ENCODE measurements at regions not wholly inside any gene's neighbourhood (a gene's known extent, or its start where the extent isn't known, plus 50 kb on each side); places are given as distances from the start of the nearest gene placed in this dataset.

DNA sequence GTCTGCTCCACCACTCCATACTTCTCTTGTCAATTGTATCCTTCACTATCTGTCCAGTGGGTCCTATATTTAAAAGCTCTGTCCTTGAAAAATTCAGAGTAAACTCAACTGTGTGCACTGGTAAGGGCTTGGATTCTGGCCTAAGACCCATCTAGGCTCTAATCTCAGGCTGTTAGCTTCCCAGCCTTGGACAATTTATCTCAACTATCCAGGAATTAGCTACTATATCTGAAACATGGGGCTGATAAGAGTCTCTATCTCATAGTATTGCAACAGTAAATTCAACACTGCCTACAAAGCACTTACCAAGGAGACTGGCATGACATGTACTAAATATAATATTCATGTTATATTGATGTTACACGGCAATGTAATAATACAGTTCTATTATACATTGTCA is 303.4 kb downstream of the XPNPEP1 start:
- H3K9me3 ChIP-seq (ENCODE audit: insufficient read depth in 2 of 2, low read depth in 1 of 2, low read length in 1 of 2): no peaks in the 10 kb centered on the region
- H3K14ac ChIP-seq (ENCODE audit: insufficient read length): no peak overlapping the region
- no peak overlapping the region for H2AFZ ChIP-seq (ENCODE audit: low read length)
- no peaks in the 10 kb centered on the region for H3K79me1 ChIP-seq (ENCODE audit: low read depth, low read length)
- H3K4me3 ChIP-seq (ENCODE audit: extremely low read depth in 1 of 4, insufficient read depth in 2 of 4, low read depth in 3 of 4, low read length in 4 of 4): no peak overlapping the region
- no peak overlapping the region for H2BK20ac ChIP-seq (ENCODE audit: low read length)
- H4K20me1 ChIP-seq (replicated peaks in 1 of 2; ENCODE audit: control insufficient read depth in 1 of 2, insufficient read depth in 2 of 2, low read length in 2 of 2): no peaks in the 10 kb centered on the region
- no peaks in the 10 kb centered on the region for H3K27me3 ChIP-seq (replicated peaks in 1 of 4; ENCODE audit: control insufficient read depth in 3 of 4, extremely low read depth in 1 of 4, insufficient read depth in 3 of 4, low read length in 3 of 4)
- H3K18ac ChIP-seq (ENCODE audit: extremely low read depth, low read length): no peak overlapping the region
- ChIA-PET CTCF (ENCODE audit: partially characterized antibody) (no interaction called here), POLR2A (ENCODE audit: partially characterized antibody) (no interaction called here)
- H2BK120ac ChIP-seq (replicated peaks; ENCODE audit: low read depth, low read length): no peak overlapping the region
- H2BK5ac ChIP-seq (ENCODE audit: low read depth, low read length): no peak overlapping the region
- H2BK12ac ChIP-seq (ENCODE audit: low read depth, low read length): no peak overlapping the region
- H3K9ac ChIP-seq (replicated peaks in 1 of 4; ENCODE audit: extremely low read depth in 1 of 4, low read depth in 3 of 4, low read length in 3 of 4): no peak overlapping the region
- H3K56ac ChIP-seq (replicated peaks; ENCODE audit: insufficient read length, low read depth, low read length): no peak overlapping the region
- H3K23me2 ChIP-seq (ENCODE audit: low read depth, low read length): no peaks in the 10 kb centered on the region
- 93% methylated on average over 1 of the region's 1 CpG; no CpG with 5 or more reads in 1 of the 2 experiments for WGBS, 2 experiments (ENCODE audit: extremely low coverage in 1 of 2, insufficient coverage in 1 of 2, insufficient read length in 1 of 2, insufficient replicate concordance in 2 of 2, low coverage in 1 of 2, low lambda C conversion rate in 2 of 2, missing lambda C conversion rate in 1 of 2)
- H4K5ac ChIP-seq (ENCODE audit: insufficient read length, low read depth, low read length): no peak overlapping the region
- FAIRE-seq (no peak), DNase-seq (ENCODE audit: low read depth in 1 of 2, low spot score in 2 of 2) (no peak)
- H4K91ac ChIP-seq (replicated peaks; ENCODE audit: insufficient read length, low read length): no peak overlapping the region
- H3K23ac ChIP-seq (ENCODE audit: insufficient read length): no peak overlapping the region
- H3K4me1 ChIP-seq (replicated peaks in 1 of 4; ENCODE audit: control insufficient read depth in 3 of 4, insufficient read depth in 4 of 4, low read length in 3 of 4): no peaks in the 10 kb centered on the region
- no peak overlapping the region for H2AK5ac ChIP-seq (ENCODE audit: low read depth, low read length)
- H4K8ac ChIP-seq (ENCODE audit: extremely low read depth, insufficient read depth, low read length): no peak overlapping the region
- H2BK15ac ChIP-seq (ENCODE audit: low read length): no peak overlapping the region
- no peak overlapping the region for H3K27ac ChIP-seq (ENCODE audit: low read depth, low read length)
- no peaks in the 10 kb centered on the region for H3K36me3 ChIP-seq (ENCODE audit: control insufficient read depth in 2 of 4, insufficient read depth in 4 of 4, low read length in 3 of 4)
- H3K4me2 ChIP-seq (ENCODE audit: insufficient read depth in 1 of 2, low read depth in 2 of 2, low read length in 2 of 2): no peak overlapping the region
- H3K4ac ChIP-seq (replicated peaks; ENCODE audit: insufficient read length, low read depth, low read length): no peak overlapping the region
- no peak for TF ChIP-seq HDAC6 (IDR thresholded peaks at IDR 0.05; ENCODE audit: low read depth, low read length)
- TF ChIP-seq RFX5 (IDR thresholded peaks at IDR 0.05; ENCODE audit: borderline replicate concordance, low read depth, low read length): no peak
- no peak for TF ChIP-seq EZH2 (IDR thresholded peaks at IDR 0.05; ENCODE audit: low read depth, low read length, severe bottlenecking)
- no peak for TF ChIP-seq CTBP2 (IDR thresholded peaks at IDR 0.05; ENCODE audit: borderline replicate concordance, insufficient read depth, insufficient read length, low read length)
- no peak for TF ChIP-seq CHD1 (IDR thresholded peaks at IDR 0.05; ENCODE audit: low read depth, low read length)
- no peak for TF ChIP-seq TAF1 (IDR thresholded peaks at IDR 0.05; ENCODE audit: low read depth, low read length)
- TF ChIP-seq SIRT6 (IDR thresholded peaks at IDR 0.05; ENCODE audit: low read length): no peak
- no peak for TF ChIP-seq CBX8 (IDR thresholded peaks at IDR 0.05; ENCODE audit: borderline replicate concordance, low read depth, low read length)
- TF ChIP-seq RXRA (IDR thresholded peaks at IDR 0.05; ENCODE audit: insufficient read depth, low read depth, low read length): no peak
- TF ChIP-seq, protein P1, sequence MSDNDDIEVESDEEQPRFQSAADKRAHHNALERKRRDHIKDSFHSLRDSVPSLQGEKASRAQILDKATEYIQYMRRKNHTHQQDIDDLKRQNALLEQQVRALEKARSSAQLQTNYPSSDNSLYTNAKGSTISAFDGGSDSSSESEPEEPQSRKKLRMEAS (IDR thresholded peaks at IDR 0.05): no peak
- no peak for TF ChIP-seq E2F6 (IDR thresholded peaks at IDR 0.05)
- TF ChIP-seq SIX5 (IDR thresholded peaks at IDR 0.05; ENCODE audit: low read depth, low read length): no peak
- H3K79me2 ChIP-seq (ENCODE audit: control insufficient read depth in 1 of 2, insufficient read depth in 2 of 2, low read length in 2 of 2): no peaks in the 10 kb centered on the region
